ENCODE measurements at regions not wholly inside any gene's neighbourhood (a gene's known extent, or its start where the extent isn't known, plus 50 kb on each side); places are given as distances from the start of the nearest gene placed in this dataset.

- H3K9me3 ChIP-seq (replicated peaks): no peaks in the 10 kb centered on the region
- no peak overlapping the region for H3K27ac ChIP-seq (replicated peaks)
- no peaks in the 10 kb centered on the region for H3K27me3 ChIP-seq (ENCODE audit: low read depth)
- peaks cover 4% of the 10 kb centered on the region for H3K4me1 ChIP-seq
- TF ChIP-seq CTCF (IDR thresholded peaks at IDR 0.05; ENCODE audit: borderline replicate concordance): no peak
- intact Hi-C loops (cut with micrococcal nuclease): no loop called here
- H3K36me3 ChIP-seq: no peaks in the 10 kb centered on the region
- no peak for DNase-seq
- no peak overlapping the region for H3K4me3 ChIP-seq
These were observed 151.0 kb downstream of the PJA2 start for GRCh38 chr5:109258755-109259154.

- peaks cover 4% of the 10 kb centered on the region for H3K4me1 ChIP-seq
- H3K27me3 ChIP-seq (ENCODE audit: low read depth): no peaks in the 10 kb centered on the region
- no peak for TF ChIP-seq CTCF (IDR thresholded peaks at IDR 0.05; ENCODE audit: borderline replicate concordance)
- H3K9me3 ChIP-seq (replicated peaks): no peaks in the 10 kb centered on the region
- no peaks in the 10 kb centered on the region for H3K36me3 ChIP-seq
- no peak overlapping the region for H3K27ac ChIP-seq (replicated peaks)
- intact Hi-C loops (cut with micrococcal nuclease): no loop called here
- DNase-seq: no peak
- no peak overlapping the region for H3K4me3 ChIP-seq
These were observed 153.3 kb downstream of the PJA2 start for GRCh38 chr5:109256486-109256885.

- no peak for TF ChIP-seq CTCF (IDR thresholded peaks at IDR 0.05; ENCODE audit: borderline replicate concordance)
- H3K9me3 ChIP-seq (replicated peaks): no peaks in the 10 kb centered on the region
- no peaks in the 10 kb centered on the region for H3K36me3 ChIP-seq
- no peak overlapping the region for H3K4me3 ChIP-seq
- no peak overlapping the region for H3K27ac ChIP-seq (replicated peaks)
- H3K4me1 ChIP-seq: peaks cover 4% of the 10 kb centered on the region
- DNase-seq: no peak
- intact Hi-C loops (cut with micrococcal nuclease): no loop called here
- H3K27me3 ChIP-seq (ENCODE audit: low read depth): no peaks in the 10 kb centered on the region
These were observed 155.3 kb downstream of the PJA2 start for GRCh38 chr5:109254511-109254910.

- Histone ChIP-seq H3K4me3 (no peak overlapping the region), H3K4me1 (peaks cover 4% of the 10 kb centered on the region), H3K27me3 (ENCODE audit: low read depth) (no peaks in the 10 kb centered on the region), H3K9me3 (replicated peaks) (no peaks in the 10 kb centered on the region), H3K27ac (replicated peaks) (no peak overlapping the region), H3K36me3 (no peaks in the 10 kb centered on the region)
- no peak for DNase-seq
- no peak for TF ChIP-seq CTCF (IDR thresholded peaks at IDR 0.05; ENCODE audit: borderline replicate concordance)
- intact Hi-C loops (cut with micrococcal nuclease): no loop called here
These were observed 156.5 kb downstream of the PJA2 start for GRCh38 chr5:109253262-109253661.

GRCh38 chr5:109252731-109253130 lies 157.0 kb downstream of the PJA2 start:
- H3K27me3 ChIP-seq (ENCODE audit: low read depth): no peaks in the 10 kb centered on the region
- no peak for TF ChIP-seq CTCF (IDR thresholded peaks at IDR 0.05; ENCODE audit: borderline replicate concordance)
- intact Hi-C loops (cut with micrococcal nuclease): no loop called here
- no peak overlapping the region for H3K4me3 ChIP-seq
- no peaks in the 10 kb centered on the region for H3K9me3 ChIP-seq (replicated peaks)
- H3K27ac ChIP-seq (replicated peaks): no peak overlapping the region
- no peak for DNase-seq
- no peaks in the 10 kb centered on the region for H3K36me3 ChIP-seq
- H3K4me1 ChIP-seq: peaks cover 4% of the 10 kb centered on the region

All from left ventricle myocardium inferior (tissue), 1 donor.